SU-DHL-6 (cell line): ENCODE measurements at regions not wholly inside any gene's neighbourhood (a gene's known extent, or its start where the extent isn't known, plus 50 kb on each side); places are given as distances from the start of the nearest gene placed in this dataset.

ENCODE experiments used
- CTCF ChIP-seq: fragments of 200-600 bp; sonication (generic); IDR thresholded peaks from one replicate; pipeline ENCODE4 v1.5.1; 2017; ENCODE audit warnings: antibody characterized with exemption, mild to moderate bottlenecking, low read length, moderate library complexity; ENCODE audit not compliant: insufficient read depth, poor library complexity, severe bottlenecking
- EZH2phosphoT487 ChIP-seq: fragments of 200-600 bp; sonication (generic), shearing (Covaris generic); conservative IDR thresholded peaks from 2 replicates; pipeline ENCODE4 v1.6.1; 2018; ENCODE audit warnings: mild to moderate bottlenecking, antibody characterized with exemption, low read length, moderate library complexity, mixed read lengths

- TF ChIP-seq CTCF (no peak), EZH2phosphoT487 (no peak)
Observed at GRCh38 chr2:144671695-144672455, 152.0 kb upstream of the ZEB2 start.
